Hepatocyte (in vitro differentiated cells): ENCODE measurements at regions not wholly inside any gene's neighbourhood (a gene's known extent, or its start where the extent isn't known, plus 50 kb on each side); places are given as distances from the start of the nearest gene placed in this dataset.

Experiments used
- DNase-seq: peaks from one replicate; pipeline ENCODE4 v3.0.0-alpha.2; 2016; ENCODE audit warnings: low spot score
- H2AFZ ChIP-seq: fragments of 200-600 bp; sonication (generic); 2 replicates; pipeline ENCODE4 v1.6.0; 2016; ENCODE audit warnings: antibody characterized with exemption, mild to moderate bottlenecking
- H3K27ac ChIP-seq: fragments of 200-600 bp; sonication (generic); 2 replicates; pipeline ENCODE4 v1.5.1; 2016; ENCODE audit warnings: mild to moderate bottlenecking
- H3K27me3 ChIP-seq: fragments of 200-600 bp; sonication (generic); 2 replicates; pipeline ENCODE4 v1.6.1; 2016
- H3K36me3 ChIP-seq: fragments of 200-600 bp; sonication (generic); replicated peaks from 2 replicates; pipeline ENCODE4 v1.5.1; 2016; ENCODE audit warnings: low read depth; ENCODE audit not compliant: insufficient read depth
- H3K4me1 ChIP-seq: fragments of 200-600 bp; sonication (generic); 2 replicates; pipeline ENCODE4 v1.5.1; 2016; ENCODE audit warnings: mild to moderate bottlenecking, moderate library complexity; ENCODE audit not compliant: insufficient read depth
- H3K4me2 ChIP-seq: fragments of 200-600 bp; sonication (generic); 2 replicates; pipeline ENCODE4 v1.6.0; 2016
- H3K4me3 ChIP-seq: fragments of 200-600 bp; sonication (generic); 2 replicates; pipeline ENCODE4 v1.5.1; 2016; ENCODE audit warnings: mild to moderate bottlenecking
- H3K79me2 ChIP-seq: fragments of 200-600 bp; sonication (generic); 2 replicates; pipeline ENCODE4 v1.6.0; 2017; ENCODE audit warnings: mild to moderate bottlenecking
- H3K9me2 ChIP-seq: fragments of 200-600 bp; sonication (generic); replicated peaks from 2 replicates; pipeline ENCODE4 v1.6.0; 2017; ENCODE audit warnings: mild to moderate bottlenecking; ENCODE audit not compliant: insufficient read depth
- H3K9me3 ChIP-seq: fragments of 200-600 bp; sonication (generic); 2 replicates; pipeline ENCODE4 v1.5.1; 2016; ENCODE audit warnings: low read depth, mild to moderate bottlenecking
- H4K20me1 ChIP-seq: fragments of 200-600 bp; sonication (generic); 2 replicates; pipeline ENCODE4 v1.6.0; 2016; ENCODE audit warnings: mild to moderate bottlenecking; ENCODE audit not compliant: insufficient read depth, poor library complexity, severe bottlenecking
- CTCF ChIP-seq: fragments of 200-600 bp; sonication (generic); IDR thresholded peaks from 2 replicates; pipeline ENCODE4 v1.5.1; 2016; ENCODE audit warnings: antibody characterized with exemption, mild to moderate bottlenecking; ENCODE audit not compliant: poor library complexity
- EZH2 ChIP-seq: fragments of 200-600 bp; sonication (generic); IDR thresholded peaks from 2 replicates; pipeline ENCODE4 v1.6.1; 2016; ENCODE audit warnings: antibody characterized with exemption, mild to moderate bottlenecking, borderline replicate concordance
- EZH2phosphoT487 ChIP-seq: fragments of 200-600 bp; sonication (generic); IDR thresholded peaks from one replicate; pipeline ENCODE4 v1.6.1; 2018; ENCODE audit warnings: antibody characterized with exemption, mild to moderate bottlenecking, low read depth, moderate library complexity; ENCODE audit not compliant: unreplicated experiment, severe bottlenecking
- WGBS: methylation state at CpG from one replicate; pipeline ENCODE4 v1.1.6; 2016; ENCODE audit warnings: low lambda C conversion rate; ENCODE audit errors: missing lambda C conversion rate; 5-methylcytosine and 5-hydroxymethylcytosine counted together

- 66% methylated on average over 2 of the region's 2 CpGs for WGBS
- H3K4me3 ChIP-seq = no peak overlapping the region
Observed at GRCh38 chr10:23604613-23605012, 165.7 kb downstream of the OTUD1 start.

GRCh38 chr10:23606456-23606855, 167.6 kb downstream of the OTUD1 start:
- no peaks in the 10 kb centered on the region for H3K27me3 ChIP-seq
- H3K4me1 ChIP-seq = no peaks in the 10 kb centered on the region
- no peaks in the 10 kb centered on the region for H4K20me1 ChIP-seq
- no peak overlapping the region for H2AFZ ChIP-seq
- no peak overlapping the region for H3K27ac ChIP-seq
- TF ChIP-seq EZH2 (no peak), CTCF (no peak), EZH2phosphoT487 (no peak)
- DNase-seq = no peak
- no peak overlapping the region for H3K4me2 ChIP-seq
- H3K9me2 ChIP-seq = no peaks in the 10 kb centered on the region
- H3K79me2 ChIP-seq = no peaks in the 10 kb centered on the region
- H3K4me3 ChIP-seq = no peak overlapping the region
- no peaks in the 10 kb centered on the region for H3K36me3 ChIP-seq
- H3K9me3 ChIP-seq = no peaks in the 10 kb centered on the region
- WGBS = 83% methylated on average over 7 of the region's 7 CpGs

More at GRCh38 chr10:23604613-23605012, 165.7 kb downstream of the OTUD1 start:
- Histone ChIP-seq H3K4me1 (no peaks in the 10 kb centered on the region), H3K36me3 (no peaks in the 10 kb centered on the region), H4K20me1 (no peaks in the 10 kb centered on the region), H3K9me3 (no peaks in the 10 kb centered on the region), H3K4me2 (no peak overlapping the region), H2AFZ (no peak overlapping the region), H3K27me3 (no peaks in the 10 kb centered on the region), H3K79me2 (no peaks in the 10 kb centered on the region), H3K9me2 (no peaks in the 10 kb centered on the region), H3K27ac (no peak overlapping the region)
- DNase-seq = no peak
- no peak for TF ChIP-seq EZH2phosphoT487
- no peak for TF ChIP-seq CTCF
- TF ChIP-seq EZH2 = no peak

- Histone ChIP-seq H3K4me3 (no peak overlapping the region), H3K4me1 (no peaks in the 10 kb centered on the region), H4K20me1 (no peaks in the 10 kb centered on the region), H3K27ac (no peak overlapping the region), H3K36me3 (no peaks in the 10 kb centered on the region), H3K9me3 (no peaks in the 10 kb centered on the region), H3K4me2 (no peak overlapping the region), H2AFZ (no peak overlapping the region), H3K27me3 (no peaks in the 10 kb centered on the region), H3K79me2 (no peaks in the 10 kb centered on the region), H3K9me2 (no peaks in the 10 kb centered on the region)
- WGBS = 80% methylated on average over 7 of the region's 7 CpGs
- no peak for DNase-seq
- no peak for TF ChIP-seq EZH2
- no peak for TF ChIP-seq EZH2phosphoT487
- no peak for TF ChIP-seq CTCF
Observed at GRCh38 chr10:23608926-23609325, 170.1 kb downstream of the OTUD1 start.

GRCh38 chr10:23610626-23611307, 171.9 kb downstream of the OTUD1 start:
- Histone ChIP-seq H3K9me3 (no peaks in the 10 kb centered on the region), H3K36me3 (no peaks in the 10 kb centered on the region), H3K4me2 (no peak overlapping the region), H3K27me3 (no peaks in the 10 kb centered on the region), H3K4me1 (no peaks in the 10 kb centered on the region), H4K20me1 (no peaks in the 10 kb centered on the region), H3K4me3 (no peak overlapping the region), H3K9me2 (no peaks in the 10 kb centered on the region), H3K27ac (no peak overlapping the region), H3K79me2 (no peaks in the 10 kb centered on the region), H2AFZ (no peak overlapping the region)
- WGBS = 75% methylated on average over 4 of the region's 4 CpGs
- no peak for TF ChIP-seq EZH2phosphoT487
- TF ChIP-seq CTCF = no peak
- no peak for TF ChIP-seq EZH2
- DNase-seq = no peak
